Activated CD4-positive, alpha-beta T cell treated with anti-CD3 and anti-CD28 coated beads for 4 hours (primary cell): ENCODE measurements at regions not wholly inside any gene's neighbourhood (a gene's known extent, or its start where the extent isn't known, plus 50 kb on each side); places are given as distances from the start of the nearest gene placed in this dataset.
"Not testable (repeated sequence)": the region's sequence is repeated elsewhere in the genome, so short reads cannot be mapped to it uniquely, and the experiment has no call there.

ENCODE experiments used
- DNase-seq, 2 donors: peaks; one replicate each; pipeline ENCODE4 v3.0.0-alpha.2; 2020

GRCh38 chr15:22241451-22241850 is 161.1 kb downstream of the OR4M2 start:
- DNase-seq, result no peak

- DNase-seq, result not testable (repeated sequence)
These were observed 162.0 kb downstream of the OR4M2 start for GRCh38 chr15:22242311-22242710.

- no peak for DNase-seq
These were observed 163.3 kb downstream of the OR4M2 start for GRCh38 chr15:22243440-22244130.

- not testable (repeated sequence) for DNase-seq
These were observed 169.2 kb downstream of the OR4M2 start for GRCh38 chr15:22249511-22249910.

- not testable (repeated sequence) for DNase-seq
These were observed 170.4 kb downstream of the OR4M2 start for GRCh38 chr15:22250501-22251290.

- no peak for DNase-seq
These were observed 171.1 kb downstream of the OR4M2 start for GRCh38 chr15:22251422-22251821.

GRCh38 chr15:22252047-22252446 is 171.7 kb downstream of the OR4M2 start:
- DNase-seq, result not testable (repeated sequence)

GRCh38 chr15:22252521-22252920 is 172.2 kb downstream of the OR4M2 start:
- DNase-seq, result not testable (repeated sequence)

GRCh38 chr15:22253002-22253675 is 172.8 kb downstream of the OR4M2 start:
- not testable (repeated sequence) for DNase-seq

GRCh38 chr15:22253676-22254408 is 173.5 kb downstream of the OR4M2 start:
- no peak for DNase-seq

GRCh38 chr15:22254409-22255045 is 174.2 kb downstream of the OR4M2 start:
- DNase-seq, result not testable (repeated sequence)

- DNase-seq, result not testable (repeated sequence)
These were observed 175.3 kb downstream of the OR4M2 start for GRCh38 chr15:22255606-22256005.

- not testable (repeated sequence) for DNase-seq
These were observed 176.2 kb downstream of the OR4M2 start for GRCh38 chr15:22256389-22257046.

- no peak for DNase-seq
These were observed 177.0 kb downstream of the OR4M2 start for GRCh38 chr15:22257047-22258008.

GRCh38 chr15:22258009-22258397 is 177.7 kb downstream of the OR4M2 start:
- DNase-seq, result no peak

GRCh38 chr15:22258398-22259150 is 178.2 kb downstream of the OR4M2 start:
- DNase-seq, result no peak

GRCh38 chr15:22259151-22259750 is 178.9 kb downstream of the OR4M2 start:
- not testable (repeated sequence) for DNase-seq

GRCh38 chr15:22259881-22260421 is 179.6 kb downstream of the OR4M2 start:
- no peak for DNase-seq

- DNase-seq, result peak in 1 of 2 donors; percentile 31
These were observed 182.3 kb downstream of the OR4M2 start for GRCh38 chr15:22262613-22263020.
